Esophagus squamous epithelium (tissue), 4 donors: ENCODE measurements at regions not wholly inside any gene's neighbourhood (a gene's known extent, or its start where the extent isn't known, plus 50 kb on each side); places are given as distances from the start of the nearest gene placed in this dataset.

Experiments
- CTCF ChIP-seq, 6 experiments: fragments of 450-650 bp in 4 of 6; fragments of 200-600 bp in 2 of 6; sonication (generic) in 2 of 6; IDR thresholded peaks; one replicate each; pipeline ENCODE4 v1.5.1; 2016 to 2019; ENCODE audit warnings: antibody characterized with exemption in 6 of 6, mild to moderate bottlenecking in 4 of 6, moderate library complexity in 4 of 6
- POLR2A ChIP-seq, 4 donors: fragments of 450-650 bp; IDR thresholded peaks; one replicate each; pipeline ENCODE4 v1.6.1; 2017; ENCODE audit warnings: antibody characterized with exemption in 4 of 4, mild to moderate bottlenecking in 4 of 4, moderate library complexity in 3 of 4

GRCh38 chr16:61547626-61548025, 488.6 kb downstream of the CDH8 start:
- TF ChIP-seq CTCF (IDR thresholded peaks at IDR 0.05) (no peak), POLR2A (IDR thresholded peaks at IDR 0.05) (no peak)
